Iris pigment epithelial cell (primary cell): ENCODE measurements at regions not wholly inside any gene's neighbourhood (a gene's known extent, or its start where the extent isn't known, plus 50 kb on each side); places are given as distances from the start of the nearest gene placed in this dataset.
A peak's percentile ranks its signal among the peaks of the same experiment; 100 is the strongest.

Source experiments
- DNase-seq: peaks from one replicate; pipeline ENCODE4 v3.0.0-alpha.2; 2011; ENCODE audit warnings: low read depth

- DNase-seq: no peak
Measured at GRCh38 chr21:37967036-37967435, 50.8 kb upstream of the KCNJ6 start.

- DNase-seq: no peak
Measured at GRCh38 chr21:37968744-37969143, 52.5 kb upstream of the KCNJ6 start.

GRCh38 chr21:37970548-37970947, 54.3 kb upstream of the KCNJ6 start:
- DNase-seq: no peak

- no peak for DNase-seq
Measured at GRCh38 chr21:37971390-37971950, 55.2 kb upstream of the KCNJ6 start.

- DNase-seq: peak; percentile 29
Measured at GRCh38 chr21:37974081-37974480, 57.8 kb upstream of the KCNJ6 start.

GRCh38 chr21:37982496-37983318, 66.5 kb upstream of the KCNJ6 start:
- DNase-seq: no peak

GRCh38 chr21:37983336-37984095, 67.3 kb upstream of the KCNJ6 start:
- peak; percentile 10 for DNase-seq

- DNase-seq: no peak
Measured at GRCh38 chr21:37984416-37984815, 68.2 kb upstream of the KCNJ6 start.

- DNase-seq: no peak
Measured at GRCh38 chr21:37986000-37986399, 69.7 kb upstream of the KCNJ6 start.

- no peak for DNase-seq
Measured at GRCh38 chr21:37986751-37987399, 70.6 kb upstream of the KCNJ6 start.

- no peak for DNase-seq
Measured at GRCh38 chr21:37987668-37988067, 71.4 kb upstream of the KCNJ6 start.

GRCh38 chr21:37993071-37993470, 76.8 kb upstream of the KCNJ6 start:
- no peak for DNase-seq

- DNase-seq: no peak
Measured at GRCh38 chr21:37994211-37994610, 78.0 kb upstream of the KCNJ6 start.

- DNase-seq: no peak
Measured at GRCh38 chr21:38012672-38013071, 96.4 kb upstream of the KCNJ6 start.

- DNase-seq: no peak
Measured at GRCh38 chr21:38013741-38014140, 97.5 kb upstream of the KCNJ6 start.

- DNase-seq: no peak
Measured at GRCh38 chr21:38014298-38014697, 98.0 kb upstream of the KCNJ6 start.

- DNase-seq: peak; percentile 33
Measured at GRCh38 chr21:38027901-38028498, 111.7 kb upstream of the KCNJ6 start.

- DNase-seq: no peak
Measured at GRCh38 chr21:38032082-38032801, 116.0 kb upstream of the KCNJ6 start.

GRCh38 chr21:38036016-38036415, 119.8 kb upstream of the KCNJ6 start:
- DNase-seq: no peak

GRCh38 chr21:38037416-38037815, 121.2 kb upstream of the KCNJ6 start:
- DNase-seq: peak; percentile 4

GRCh38 chr21:38039369-38039768, 123.1 kb upstream of the KCNJ6 start:
- no peak for DNase-seq
